HepG2 (cell line): ENCODE measurements at regions not wholly inside any gene's neighbourhood (a gene's known extent, or its start where the extent isn't known, plus 50 kb on each side); places are given as distances from the start of the nearest gene placed in this dataset.

Experiments used
- ATAC-seq: fragments of 200-7000 bp; cut with Tn5 transposase; 3 replicates; pipeline ENCODE4 v1.9.1; 2020; ENCODE audit warnings: mild to moderate bottlenecking, moderate library complexity
- BruUV-seq: library from RNA; stranded (reverse); fragments of 400-500 nt; replicated peaks from 2 replicates; lab custom pipeline; 2021; lab: Mats Ljungman, UMichigan
- CTCF ChIA-PET: fragments of 300-600 bp; formaldehyde crosslinking; extraction: SDS; loops from one replicate; lab custom pipeline; 2021; ENCODE audit warnings: low total read pairs, inconsistent platforms, low intra/inter-chr PET ratio; lab: Yijun Ruan, JAX
- POLR2A ChIA-PET: fragments of 350-600 bp; sonication (Branson Sonifier 250); formaldehyde crosslinking; loops from one replicate; lab custom pipeline; 2020; ENCODE audit warnings: antibody characterized with exemption, inconsistent platforms; lab: Yijun Ruan, JAX
- DNase-seq: peaks from one replicate; pipeline ENCODE4 v3.0.0-alpha.2; 2015; ENCODE audit warnings: low spot score
- FAIRE-seq: peaks from 3 replicates; lab custom pipeline; 2011; peaks lifted over from hg19 to GRCh38; lab: Jason Lieb, UNC
- H2AFZ ChIP-seq: one replicate; pipeline ENCODE4 v1.6.1; 2011; ENCODE audit warnings: low read length, inconsistent platforms
- H3K27ac ChIP-seq: fragments of 300-600 bp; 3 replicates; pipeline ENCODE4 v1.8.0; 2011; ENCODE audit warnings: mixed run types, mild to moderate bottlenecking, mixed read lengths, low read length, inconsistent platforms; ENCODE audit not compliant: insufficient read depth; ENCODE audit errors: extremely low read length
- H3K27me3 ChIP-seq, 2 experiments: fragments of 200-600 bp in 1 of 2; 2 replicates in 1 of 2; 3 replicates in 1 of 2; pipeline versions ENCODE4 v1.6.0 to v1.8.0; 2011; ENCODE audit warnings: low read length in 2 of 2, mild to moderate bottlenecking in 2 of 2, moderate library complexity in 2 of 2, inconsistent platforms in 1 of 2; ENCODE audit not compliant: insufficient read depth in 2 of 2, control insufficient read depth in 1 of 2
- H3K36me3 ChIP-seq, 2 experiments: fragments of 200-600 bp in 1 of 2; replicated peaks in 1 of 2; 2 replicates in 1 of 2; 3 replicates in 1 of 2; pipeline versions ENCODE4 v1.5.1 to v1.8.0; 2011; ENCODE audit warnings: low read length in 2 of 2, inconsistent platforms in 1 of 2; ENCODE audit not compliant: insufficient read depth in 2 of 2, control insufficient read depth in 1 of 2
- H3K4me1 ChIP-seq: 2 replicates; pipeline ENCODE4 v1.5.1; 2012; ENCODE audit warnings: low read length, inconsistent platforms; ENCODE audit not compliant: insufficient read depth
- H3K4me2 ChIP-seq: 2 replicates; pipeline ENCODE4 v1.6.0; 2011; ENCODE audit warnings: low read depth, low read length, inconsistent platforms
- H3K4me3 ChIP-seq, 3 experiments: fragments of 200-600 bp in 1 of 3; sonication (generic), shearing (Covaris generic) in 1 of 3; replicated peaks in 1 of 3; 2 replicates each; pipeline ENCODE4 v1.5.1; 2011 to 2016; ENCODE audit warnings: low read length in 3 of 3, inconsistent platforms in 2 of 3, low read depth in 2 of 3, mild to moderate bottlenecking in 2 of 3, control low read depth in 1 of 3, mixed read lengths in 1 of 3; ENCODE audit not compliant: insufficient read depth in 1 of 3
- H3K79me2 ChIP-seq: one replicate; pipeline ENCODE4 v1.6.1; 2011; ENCODE audit warnings: low read length, inconsistent platforms; ENCODE audit not compliant: insufficient read depth
- H3K9ac ChIP-seq: 2 replicates; pipeline ENCODE4 v1.6.0; 2011; ENCODE audit warnings: mild to moderate bottlenecking, low read depth, low read length, inconsistent platforms; ENCODE audit not compliant: insufficient read depth
- H3K9me3 ChIP-seq: 2 replicates; pipeline ENCODE4 v1.5.1; 2012; ENCODE audit warnings: mild to moderate bottlenecking, low read length
- H4K20me1 ChIP-seq: 2 replicates; pipeline ENCODE4 v1.6.0; 2011; ENCODE audit warnings: inconsistent platforms, mild to moderate bottlenecking, low read length, moderate library complexity; ENCODE audit not compliant: insufficient read depth
- BCL6 ChIP-seq: IDR thresholded peaks from 2 replicates; pipeline ENCODE4 v1.6.1; 2016; ENCODE audit warnings: missing genetic modification reagents, missing compliant biosample characterization
- CBX5 ChIP-seq: sonication (generic); formaldehyde crosslinking; IDR thresholded peaks from 2 replicates; pipeline ENCODE4 v1.4.0; 2020; ENCODE audit warnings: missing genetic modification reagents, borderline replicate concordance
- ELF4 ChIP-seq: sonication (generic); formaldehyde crosslinking; IDR thresholded peaks from 2 replicates; pipeline ENCODE4 v1.5.0; 2020; ENCODE audit warnings: missing genetic modification reagents, mild to moderate bottlenecking, moderate library complexity, borderline replicate concordance
- HNF4A ChIP-seq: sonication (generic); formaldehyde crosslinking; IDR thresholded peaks from 2 replicates; pipeline ENCODE4 v1.4.0; 2020; ENCODE audit warnings: missing genetic modification reagents
- KAT7 ChIP-seq: IDR thresholded peaks from 2 replicates; pipeline ENCODE4 v1.6.1; 2018; ENCODE audit warnings: borderline replicate concordance, missing compliant biosample characterization
- NFE2L2 ChIP-seq: fragments of 150-350 bp; IDR thresholded peaks from 2 replicates; pipeline ENCODE4 v1.6.1; 2014; ENCODE audit warnings: low read length
- NFIC ChIP-seq: IDR thresholded peaks from 2 replicates; pipeline ENCODE4 v1.6.1; 2012; ENCODE audit warnings: mild to moderate bottlenecking, low read length, inconsistent platforms
- RFX3 ChIP-seq: IDR thresholded peaks from 2 replicates; pipeline ENCODE4 v1.6.1; 2016; ENCODE audit warnings: missing biosample characterization, missing genetic modification reagents
- SP5 ChIP-seq: IDR thresholded peaks from 2 replicates; pipeline ENCODE4 v1.6.1; 2016; ENCODE audit warnings: low read depth, borderline replicate concordance
- ZBTB20 ChIP-seq: sonication (generic); formaldehyde crosslinking; IDR thresholded peaks from 2 replicates; pipeline ENCODE4 v1.8.1; 2023; ENCODE audit warnings: missing genetic modification reagents, low read depth, mild to moderate bottlenecking, borderline replicate concordance
- ZKSCAN1 ChIP-seq: fragments of 150-350 bp; IDR thresholded peaks from 2 replicates; pipeline ENCODE4 v1.6.1; 2014; ENCODE audit warnings: low read length
- ZKSCAN5 ChIP-seq: sonication (generic); formaldehyde crosslinking; IDR thresholded peaks from 2 replicates; pipeline ENCODE4 v1.5.1; 2020; ENCODE audit warnings: mild to moderate bottlenecking, missing genetic modification reagents
- ZNF121 ChIP-seq: sonication (generic); formaldehyde crosslinking; IDR thresholded peaks from 2 replicates; pipeline ENCODE4 v1.5.0; 2020; ENCODE audit warnings: mild to moderate bottlenecking, missing genetic modification reagents
- ZNF224 ChIP-seq: sonication (generic); formaldehyde crosslinking; IDR thresholded peaks from 2 replicates; pipeline ENCODE4 v1.5.0; 2020; ENCODE audit warnings: mild to moderate bottlenecking, missing genetic modification reagents
- ZNF367 ChIP-seq: sonication (generic); formaldehyde crosslinking; IDR thresholded peaks from 2 replicates; pipeline ENCODE4 v1.4.0; 2020; ENCODE audit warnings: missing genetic modification reagents, borderline replicate concordance
- ZNF660 ChIP-seq: sonication (generic); formaldehyde crosslinking; IDR thresholded peaks from 2 replicates; pipeline ENCODE4 v1.5.1; 2020; ENCODE audit warnings: mild to moderate bottlenecking, low read depth, missing genetic modification reagents, borderline replicate concordance
- ZNF747 ChIP-seq: sonication (generic); formaldehyde crosslinking; IDR thresholded peaks from 2 replicates; pipeline ENCODE4 v1.8.1; 2023; ENCODE audit warnings: missing genetic modification reagents, mild to moderate bottlenecking, borderline replicate concordance
- ZNF776 ChIP-seq: sonication (generic); formaldehyde crosslinking; IDR thresholded peaks from 2 replicates; pipeline ENCODE4 v1.4.0; 2020; ENCODE audit warnings: mild to moderate bottlenecking, missing genetic modification reagents
- ZSCAN30 ChIP-seq: sonication (generic); formaldehyde crosslinking; IDR thresholded peaks from 2 replicates; pipeline ENCODE4 v1.5.0; 2020; ENCODE audit warnings: mild to moderate bottlenecking, missing genetic modification reagents
- WGBS: methylation state at CpG from one replicate; pipeline ENCODE4 v1.1.6; 2017; ENCODE audit warnings: low lambda C conversion rate; 5-methylcytosine and 5-hydroxymethylcytosine counted together
- in situ Hi-C: cut with HindIII; loops from 2 replicates; pipeline ENCODE4 v1.10.0; 2017; ENCODE audit warnings: low pct_unique_long_range_greater_than_20kb; ENCODE audit not compliant: extremely low pct_ligation_motif_present
- intact Hi-C: fragments of 100-400 bp; cut with micrococcal nuclease; formaldehyde crosslinking; loops from one replicate; pipeline ENCODE4 v1.10.0; 2022; ENCODE audit not compliant: unreplicated experiment
- TF ChIP-seq, protein P1 (sequence below): sonication (generic); formaldehyde crosslinking; IDR thresholded peaks from 2 replicates; pipeline ENCODE4 v1.4.0; 2020; ENCODE audit warnings: mild to moderate bottlenecking, missing genetic modification reagents
- TF ChIP-seq, protein P2 (sequence below): sonication (generic); formaldehyde crosslinking; IDR thresholded peaks from 2 replicates; pipeline ENCODE4 v1.4.0; 2020; ENCODE audit warnings: missing genetic modification reagents

DNA sequence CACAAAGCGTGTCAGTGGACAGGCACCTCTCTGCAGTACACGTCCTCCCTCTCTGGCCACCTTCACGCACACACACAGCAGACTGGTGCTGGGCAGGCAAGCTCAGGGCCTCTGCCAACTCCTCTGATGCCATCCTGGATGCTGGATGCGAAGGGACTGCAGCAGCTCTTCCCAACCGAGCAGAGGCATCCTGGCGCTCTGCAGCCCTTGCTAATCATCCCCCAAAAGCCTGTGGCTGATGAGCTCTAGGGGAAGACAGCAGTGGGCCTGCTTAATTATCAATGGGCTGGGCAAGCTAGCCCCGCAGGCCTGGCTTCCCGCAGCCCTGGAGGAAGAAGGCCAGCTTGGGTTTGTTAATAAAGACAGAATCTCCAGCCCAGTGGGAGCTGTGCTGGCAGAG, 71.3 kb upstream of the TEX51 start:
- FAIRE-seq (no peak), ATAC-seq (no peak), DNase-seq (no peak)
- Histone ChIP-seq H3K4me2 (no peak overlapping the region), H3K79me2 (no peaks in the 10 kb centered on the region), H3K4me3 (no peak overlapping the region), H3K27me3 (peaks cover 2 to 28% of the 10 kb centered on the region in 2 experiments; a peak in 2 of 5 replicates), H2AFZ (no peak overlapping the region), H3K36me3 (no peaks in the 10 kb centered on the region), H3K4me1 (no peaks in the 10 kb centered on the region), H4K20me1 (no peaks in the 10 kb centered on the region), H3K9ac (no peak overlapping the region), H3K27ac (no peak overlapping the region), H3K9me3 (no peaks in the 10 kb centered on the region)
- intact Hi-C loops (no loop called here), in situ Hi-C loops (no loop called here)
- CTCF ChIA-PET, result no interaction called here
- 11% methylated on average over 8 of the region's 8 CpGs for WGBS
- POLR2A ChIA-PET, result no interaction called here
- no TSS peak for BruUV-seq
- no peak for TF ChIP-seq CBX5 (CRISPR knock-in tag)
- TF ChIP-seq ZSCAN30 (CRISPR knock-in tag), result no peak
- TF ChIP-seq ZNF121 (CRISPR knock-in tag), result no peak
- no peak for TF ChIP-seq KAT7
- no peak for TF ChIP-seq NFIC
- no peak for TF ChIP-seq ZKSCAN5 (CRISPR knock-in tag)

DNA sequence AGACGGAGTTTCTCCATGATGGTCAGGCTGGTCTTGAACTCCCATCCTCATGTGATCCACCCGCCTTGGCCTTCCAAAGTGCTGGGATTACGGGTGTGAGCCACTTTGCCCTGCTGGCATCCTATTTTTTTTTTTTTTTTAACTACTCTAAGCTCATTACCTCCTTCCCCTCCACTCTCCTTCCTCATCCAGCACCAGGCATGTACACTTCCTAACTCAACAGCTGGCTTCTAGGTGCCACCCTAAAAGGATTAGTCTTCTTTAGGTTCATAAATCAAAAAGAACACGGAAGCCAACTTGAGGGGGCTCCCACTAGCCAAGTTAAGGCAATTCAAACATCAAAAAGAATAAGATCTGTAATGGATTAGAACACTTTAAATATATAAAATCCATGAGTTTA, 70.6 kb upstream of the TEX51 start:
- ChIA-PET POLR2A (no interaction called here), CTCF (no interaction called here)
- no peaks in the 10 kb centered on the region for H4K20me1 ChIP-seq
- no TSS peak for BruUV-seq
- no peaks in the 10 kb centered on the region for H3K36me3 ChIP-seq
- H3K27ac ChIP-seq, result no peak overlapping the region
- H3K4me1 ChIP-seq, result no peaks in the 10 kb centered on the region
- in situ Hi-C loops (no loop called here), intact Hi-C loops (no loop called here)
- H2AFZ ChIP-seq, result no peak overlapping the region
- peaks cover 2 to 28% of the 10 kb centered on the region in 2 experiments; a peak in 2 of 5 replicates for H3K27me3 ChIP-seq
- ATAC-seq, result no peak
- 19% methylated on average over 4 of the region's 4 CpGs for WGBS
- H3K9ac ChIP-seq, result no peak overlapping the region
- no peaks in the 10 kb centered on the region for H3K9me3 ChIP-seq
- no peak overlapping the region for H3K4me3 ChIP-seq
- H3K4me2 ChIP-seq, result no peak overlapping the region
- DNase-seq, result no peak
- no peak for FAIRE-seq
- no peaks in the 10 kb centered on the region for H3K79me2 ChIP-seq
- TF ChIP-seq NFE2L2 (no peak), ELF4 (CRISPR knock-in tag) (no peak), ZNF747 (CRISPR knock-in tag) (no peak), RFX3 (no peak), BCL6 (no peak), ZNF776 (no peak), ZNF367 (CRISPR knock-in tag) (no peak), ZNF224 (no peak), HNF4A (CRISPR knock-in tag) (no peak), SP5 (CRISPR knock-in tag) (no peak), ZBTB20 (no peak), ZKSCAN1 (no peak), ZNF660 (CRISPR knock-in tag) (no peak)
- TF ChIP-seq, protein P1, sequence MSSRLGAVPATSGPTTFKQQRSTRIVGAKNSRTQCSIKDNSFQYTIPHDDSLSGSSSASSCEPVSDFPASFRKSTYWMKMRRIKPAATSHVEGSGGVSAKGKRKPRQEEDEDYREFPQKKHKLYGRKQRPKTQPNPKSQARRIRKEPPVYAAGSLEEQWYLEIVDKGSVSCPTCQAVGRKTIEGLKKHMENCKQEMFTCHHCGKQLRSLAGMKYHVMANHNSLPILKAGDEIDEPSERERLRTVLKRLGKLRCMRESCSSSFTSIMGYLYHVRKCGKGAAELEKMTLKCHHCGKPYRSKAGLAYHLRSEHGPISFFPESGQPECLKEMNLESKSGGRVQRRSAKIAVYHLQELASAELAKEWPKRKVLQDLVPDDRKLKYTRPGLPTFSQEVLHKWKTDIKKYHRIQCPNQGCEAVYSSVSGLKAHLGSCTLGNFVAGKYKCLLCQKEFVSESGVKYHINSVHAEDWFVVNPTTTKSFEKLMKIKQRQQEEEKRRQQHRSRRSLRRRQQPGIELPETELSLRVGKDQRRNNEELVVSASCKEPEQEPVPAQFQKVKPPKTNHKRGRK, result no peak
- TF ChIP-seq, protein P2, sequence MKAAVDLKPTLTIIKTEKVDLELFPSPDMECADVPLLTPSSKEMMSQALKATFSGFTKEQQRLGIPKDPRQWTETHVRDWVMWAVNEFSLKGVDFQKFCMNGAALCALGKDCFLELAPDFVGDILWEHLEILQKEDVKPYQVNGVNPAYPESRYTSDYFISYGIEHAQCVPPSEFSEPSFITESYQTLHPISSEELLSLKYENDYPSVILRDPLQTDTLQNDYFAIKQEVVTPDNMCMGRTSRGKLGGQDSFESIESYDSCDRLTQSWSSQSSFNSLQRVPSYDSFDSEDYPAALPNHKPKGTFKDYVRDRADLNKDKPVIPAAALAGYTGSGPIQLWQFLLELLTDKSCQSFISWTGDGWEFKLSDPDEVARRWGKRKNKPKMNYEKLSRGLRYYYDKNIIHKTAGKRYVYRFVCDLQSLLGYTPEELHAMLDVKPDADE, result no peak
